GM12878 (cell line): ENCODE measurements at regions not wholly inside any gene's neighbourhood (a gene's known extent, or its start where the extent isn't known, plus 50 kb on each side); places are given as distances from the start of the nearest gene placed in this dataset.

Source experiments
- EP300 ChIP-seq, 2 experiments: fragments of 150-350 bp in 1 of 2; IDR thresholded peaks; 2 replicates each; pipeline ENCODE4 v1.6.1; 2011 to 2012; ENCODE audit warnings: low read depth in 2 of 2, low read length in 2 of 2, borderline replicate concordance in 1 of 2, improper control_type of control experiment in 1 of 2, inconsistent platforms in 1 of 2; ENCODE audit not compliant: control insufficient read depth in 1 of 2
- IRF5 ChIP-seq: fragments of 450-650 bp; IDR thresholded peaks from 2 replicates; pipeline ENCODE4 v1.6.1; 2017; ENCODE audit warnings: borderline replicate concordance
- NFIC ChIP-seq: IDR thresholded peaks from 2 replicates; pipeline ENCODE4 v1.6.1; 2012; ENCODE audit warnings: low read depth, mild to moderate bottlenecking, inconsistent platforms, low read length, moderate library complexity
- POU2F2 ChIP-seq: IDR thresholded peaks from 3 replicates; pipeline ENCODE4 v1.6.1; 2011; ENCODE audit warnings: low read depth, mild to moderate bottlenecking, low read length, borderline replicate concordance
- RB1 ChIP-seq: fragments of 450-650 bp; formaldehyde crosslinking; IDR thresholded peaks from 2 replicates; pipeline ENCODE4 v1.6.1; 2017; ENCODE audit warnings: mild to moderate bottlenecking, borderline replicate concordance
- SIN3A ChIP-seq: IDR thresholded peaks from 2 replicates; pipeline ENCODE4 v1.6.1; 2012; ENCODE audit warnings: low read depth, low read length, improper control_type of control experiment
- STAT1 ChIP-seq: fragments of 450-650 bp; conservative IDR thresholded peaks from 2 replicates; pipeline ENCODE4 v1.6.1; 2014; ENCODE audit warnings: antibody characterized with exemption, mild to moderate bottlenecking
- ZNF384 ChIP-seq: IDR thresholded peaks from 2 replicates; pipeline ENCODE4 v1.6.1; 2012; ENCODE audit warnings: low read depth, mild to moderate bottlenecking, low read length, improper control_type of control experiment, borderline replicate concordance
- TF ChIP-seq, protein P1 (sequence below): fragments of 450-650 bp; IDR thresholded peaks from 2 replicates; pipeline ENCODE4 v1.6.1; 2017; ENCODE audit warnings: mild to moderate bottlenecking, moderate library complexity

DNA sequence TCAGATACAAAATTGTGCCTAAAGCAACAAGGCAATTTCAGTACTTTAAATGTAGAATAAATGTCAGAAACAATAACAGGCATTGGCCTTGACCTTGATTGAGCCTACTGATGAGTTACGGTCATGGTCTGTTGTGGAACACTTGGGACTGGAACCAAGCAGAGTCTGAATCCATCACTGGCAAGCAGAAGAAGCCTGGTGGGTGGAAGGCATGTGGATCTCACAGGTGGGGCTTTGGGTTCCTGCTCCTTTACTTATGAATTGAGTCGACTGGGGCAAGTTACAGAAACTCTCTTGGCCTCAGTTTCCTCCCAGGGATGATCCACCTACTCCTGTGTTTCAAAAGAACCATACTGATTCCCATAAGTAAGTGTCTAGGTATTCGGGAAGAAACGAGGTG is 102.3 kb downstream of the KCNF1 start (continued):
- no peak for TF ChIP-seq ZNF384
- TF ChIP-seq POU2F2, result no peak
- no peak for TF ChIP-seq STAT1
- no peak for TF ChIP-seq EP300 (IDR thresholded peaks at IDR 0.05; ENCODE audit: borderline replicate concordance in 1 of 2, control insufficient read depth in 1 of 2, low read depth in 2 of 2, low read length in 2 of 2)
- TF ChIP-seq, protein P1, sequence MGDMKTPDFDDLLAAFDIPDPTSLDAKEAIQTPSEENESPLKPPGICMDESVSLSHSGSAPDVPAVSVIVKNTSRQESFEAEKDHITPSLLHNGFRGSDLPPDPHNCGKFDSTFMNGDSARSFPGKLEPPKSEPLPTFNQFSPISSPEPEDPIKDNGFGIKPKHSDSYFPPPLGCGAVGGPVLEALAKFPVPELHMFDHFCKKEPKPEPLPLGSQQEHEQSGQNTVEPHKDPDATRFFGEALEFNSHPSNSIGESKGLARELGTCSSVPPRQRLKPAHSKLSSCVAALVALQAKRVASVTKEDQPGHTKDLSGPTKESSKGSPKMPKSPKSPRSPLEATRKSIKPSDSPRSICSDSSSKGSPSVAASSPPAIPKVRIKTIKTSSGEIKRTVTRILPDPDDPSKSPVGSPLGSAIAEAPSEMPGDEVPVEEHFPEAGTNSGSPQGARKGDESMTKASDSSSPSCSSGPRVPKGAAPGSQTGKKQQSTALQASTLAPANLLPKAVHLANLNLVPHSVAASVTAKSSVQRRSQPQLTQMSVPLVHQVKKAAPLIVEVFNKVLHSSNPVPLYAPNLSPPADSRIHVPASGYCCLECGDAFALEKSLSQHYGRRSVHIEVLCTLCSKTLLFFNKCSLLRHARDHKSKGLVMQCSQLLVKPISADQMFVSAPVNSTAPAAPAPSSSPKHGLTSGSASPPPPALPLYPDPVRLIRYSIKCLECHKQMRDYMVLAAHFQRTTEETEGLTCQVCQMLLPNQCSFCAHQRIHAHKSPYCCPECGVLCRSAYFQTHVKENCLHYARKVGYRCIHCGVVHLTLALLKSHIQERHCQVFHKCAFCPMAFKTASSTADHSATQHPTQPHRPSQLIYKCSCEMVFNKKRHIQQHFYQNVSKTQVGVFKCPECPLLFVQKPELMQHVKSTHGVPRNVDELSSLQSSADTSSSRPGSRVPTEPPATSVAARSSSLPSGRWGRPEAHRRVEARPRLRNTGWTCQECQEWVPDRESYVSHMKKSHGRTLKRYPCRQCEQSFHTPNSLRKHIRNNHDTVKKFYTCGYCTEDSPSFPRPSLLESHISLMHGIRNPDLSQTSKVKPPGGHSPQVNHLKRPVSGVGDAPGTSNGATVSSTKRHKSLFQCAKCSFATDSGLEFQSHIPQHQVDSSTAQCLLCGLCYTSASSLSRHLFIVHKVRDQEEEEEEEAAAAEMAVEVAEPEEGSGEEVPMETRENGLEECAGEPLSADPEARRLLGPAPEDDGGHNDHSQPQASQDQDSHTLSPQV, result no peak
- TF ChIP-seq RB1, result no peak
- TF ChIP-seq SIN3A, result no peak
- no peak for TF ChIP-seq IRF5
- TF ChIP-seq NFIC, result no peak
- TF ChIP-seq, all 136 proteins: peak for 0
